Stimulated activated CD4-positive, alpha-beta T cell treated with anti-CD3 and anti-CD28 coated beads, Interleukin-4, amount 100 ng/mL, for 4 hours (primary cell): ENCODE measurements at regions not wholly inside any gene's neighbourhood (a gene's known extent, or its start where the extent isn't known, plus 50 kb on each side); places are given as distances from the start of the nearest gene placed in this dataset.

Experiments
- DNase-seq, 2 experiments: peaks; one replicate each; pipeline ENCODE4 v3.0.0-alpha.2; 2020

GRCh38 chr16:86777381-86777946 is 199.1 kb downstream of the FOXL1 start:
- no peak for DNase-seq

- DNase-seq, result no peak
Measured at GRCh38 chr16:86778108-86778745, 199.9 kb downstream of the FOXL1 start.

- DNase-seq, result no peak
Measured at GRCh38 chr16:86778978-86779377, 200.6 kb downstream of the FOXL1 start.

- DNase-seq, result no peak
Measured at GRCh38 chr16:86781046-86781445, 202.7 kb downstream of the FOXL1 start.

- no peak for DNase-seq
Measured at GRCh38 chr16:86783636-86784626, 205.6 kb downstream of the FOXL1 start.

- DNase-seq, result no peak
Measured at GRCh38 chr16:86786338-86786737, 208.0 kb downstream of the FOXL1 start.

GRCh38 chr16:86786994-86787393 is 208.6 kb downstream of the FOXL1 start:
- DNase-seq, result no peak

GRCh38 chr16:86787538-86787937 is 209.2 kb downstream of the FOXL1 start:
- DNase-seq, result no peak

GRCh38 chr16:86789621-86790051 is 211.3 kb downstream of the FOXL1 start:
- DNase-seq, result no peak

GRCh38 chr16:86791287-86792035 is 213.1 kb downstream of the FOXL1 start:
- DNase-seq, result no peak

GRCh38 chr16:86794216-86794864 is 216.0 kb downstream of the FOXL1 start:
- DNase-seq, result no peak

- no peak for DNase-seq
Measured at GRCh38 chr16:86797700-86798099, 219.4 kb downstream of the FOXL1 start.

GRCh38 chr16:86798247-86799041 is 220.1 kb downstream of the FOXL1 start:
- no peak for DNase-seq

GRCh38 chr16:86799367-86799766 is 221.0 kb downstream of the FOXL1 start:
- DNase-seq, result no peak

- no peak for DNase-seq
Measured at GRCh38 chr16:86800894-86801293, 222.5 kb downstream of the FOXL1 start.

GRCh38 chr16:86802013-86802412 is 223.7 kb downstream of the FOXL1 start:
- DNase-seq, result no peak

- DNase-seq, result no peak
Measured at GRCh38 chr16:86805188-86805587, 226.8 kb downstream of the FOXL1 start.

- DNase-seq, result no peak
Measured at GRCh38 chr16:86806181-86806837, 228.0 kb downstream of the FOXL1 start.

- DNase-seq, result no peak
Measured at GRCh38 chr16:86806838-86807351, 228.5 kb downstream of the FOXL1 start.

- DNase-seq, result no peak
Measured at GRCh38 chr16:86808863-86809444, 230.6 kb downstream of the FOXL1 start.
